GM18498 (cell line): ENCODE measurements at regions not wholly inside any gene's neighbourhood (a gene's known extent, or its start where the extent isn't known, plus 50 kb on each side); places are given as distances from the start of the nearest gene placed in this dataset.
"Not testable (repeated sequence)": the region's sequence is repeated elsewhere in the genome, so short reads cannot be mapped to it uniquely, and the experiment has no call there.

ENCODE experiments used
- ATAC-seq: cut with Tn5 transposase; IDR thresholded peaks from one replicate; pipeline ENCODE4 v1.9.1; 2021; ENCODE audit warnings: mild to moderate bottlenecking, moderate library complexity; ENCODE audit not compliant: unreplicated experiment

DNA sequence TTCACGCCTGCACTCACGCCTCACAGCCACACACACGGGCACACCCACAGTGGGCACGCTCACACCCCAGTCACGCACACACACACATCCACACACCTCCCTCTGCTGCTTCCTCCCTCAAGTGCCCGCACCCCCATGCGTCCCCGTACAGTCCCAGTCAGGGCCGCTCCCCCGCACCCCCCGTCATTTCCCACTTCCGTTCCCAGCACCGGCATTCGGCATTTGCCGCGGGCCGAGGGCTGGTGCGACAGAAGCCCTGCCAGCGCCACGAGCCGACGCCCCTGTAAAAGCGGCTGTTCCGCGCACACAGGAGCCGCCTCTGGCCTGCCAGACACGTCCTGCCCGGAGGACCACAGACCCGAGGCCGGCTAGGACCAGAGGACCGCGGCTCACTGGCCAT lies 4428.0 kb upstream of the TPTE start:
- ATAC-seq: not testable (repeated sequence)

DNA sequence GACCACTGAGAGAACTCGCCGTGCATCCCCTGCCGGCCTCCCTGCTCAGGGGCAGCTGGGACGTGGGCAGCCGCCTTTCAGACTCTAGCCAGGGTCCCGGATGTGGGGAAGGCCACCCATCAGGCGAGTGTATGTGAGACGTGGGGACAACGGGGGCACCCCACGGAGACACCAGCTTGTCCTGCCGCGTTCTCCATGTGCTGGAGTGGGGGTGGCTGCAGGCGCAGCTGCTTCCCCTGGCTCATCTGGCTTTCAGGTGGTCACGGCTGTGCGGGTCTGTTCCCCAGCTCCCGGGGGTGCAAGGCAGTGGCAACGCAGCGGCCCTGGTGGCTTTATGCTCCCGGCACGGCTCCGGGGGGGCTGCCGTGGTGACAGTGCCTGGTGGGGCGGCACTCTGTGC lies 4427.5 kb upstream of the TPTE start:
- ATAC-seq: not testable (repeated sequence)

DNA sequence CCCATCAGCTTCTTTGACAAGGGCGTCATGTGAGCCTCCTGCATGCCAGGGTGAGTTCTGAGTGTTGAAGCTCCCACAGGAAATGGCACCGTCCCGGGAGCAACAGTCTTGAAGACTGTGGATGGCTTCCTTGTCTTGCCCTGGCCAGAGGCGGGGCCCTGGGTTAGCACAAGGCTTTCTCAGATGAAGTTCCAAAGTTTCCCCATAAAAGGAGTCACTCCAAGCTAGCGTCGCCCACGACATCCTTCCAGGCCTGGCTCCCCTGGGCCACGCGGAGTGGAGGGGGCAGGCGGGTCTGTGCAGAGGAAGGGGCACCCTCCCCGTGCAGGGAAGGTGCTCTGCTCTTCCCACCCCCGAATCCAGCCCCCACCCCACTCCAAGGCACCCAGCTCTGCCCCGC lies 4426.1 kb upstream of the TPTE start:
- ATAC-seq: not testable (repeated sequence)

DNA sequence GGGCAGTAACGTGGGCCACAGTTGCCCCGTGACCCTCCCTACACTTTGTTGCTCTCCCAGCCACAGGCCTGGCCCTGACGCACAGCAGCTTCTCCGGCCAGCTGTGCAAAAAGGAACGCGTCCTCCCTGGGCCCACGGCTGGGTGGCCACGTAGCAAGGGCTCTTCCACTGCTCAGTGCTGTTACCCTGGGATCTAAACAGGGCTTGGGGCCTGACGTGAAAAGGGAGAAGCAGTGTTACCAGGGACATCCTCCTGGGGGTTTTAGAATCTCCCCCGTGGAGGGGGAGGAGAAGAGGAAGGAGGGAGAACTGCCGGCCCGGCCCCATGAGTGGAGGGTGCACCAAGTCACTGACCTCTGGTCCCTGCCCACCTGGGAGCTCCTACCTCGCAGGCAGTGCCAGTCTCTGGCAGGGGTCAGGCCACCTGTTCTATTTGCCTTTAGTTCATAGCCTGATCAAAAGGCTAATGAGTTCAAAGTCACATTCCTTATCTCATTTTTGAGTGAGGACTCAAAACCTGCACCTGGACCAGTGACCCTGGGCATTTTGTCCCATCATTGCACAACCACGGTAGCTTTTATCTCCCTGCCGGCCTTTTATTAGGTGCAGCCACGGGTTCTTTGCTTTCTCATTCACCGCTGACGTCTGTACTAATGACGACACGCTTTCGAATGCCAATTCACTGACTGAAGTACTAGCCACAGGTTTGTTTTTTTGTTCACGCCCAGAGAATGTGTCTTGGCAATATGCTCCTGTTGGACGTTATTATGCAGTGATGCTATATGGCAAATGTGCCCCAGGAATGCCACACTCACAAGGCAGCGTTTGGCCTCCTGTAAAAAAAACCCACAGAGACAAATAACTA lies 4424.6 kb upstream of the TPTE start:
- ATAC-seq: not testable (repeated sequence)

DNA sequence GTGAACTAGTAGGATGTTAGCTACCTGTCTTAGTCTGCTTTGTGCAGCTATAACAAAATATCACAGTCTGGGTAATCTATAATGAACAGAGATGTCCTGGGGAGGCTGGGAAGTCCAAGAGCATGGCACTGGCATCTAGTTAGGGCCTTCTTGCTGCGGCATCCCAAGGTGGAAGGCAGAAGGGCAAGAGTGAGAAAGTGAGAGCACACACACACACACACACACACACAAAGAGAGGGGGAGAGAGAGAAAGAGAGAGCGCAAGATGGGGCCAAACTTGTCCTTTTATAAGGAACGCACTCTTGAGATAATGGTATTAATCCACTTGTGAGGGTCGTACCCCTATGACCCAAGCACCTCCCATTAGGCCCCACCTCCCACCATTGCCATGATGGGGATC lies 4423.6 kb upstream of the TPTE start:
- ATAC-seq: not testable (repeated sequence)

DNA sequence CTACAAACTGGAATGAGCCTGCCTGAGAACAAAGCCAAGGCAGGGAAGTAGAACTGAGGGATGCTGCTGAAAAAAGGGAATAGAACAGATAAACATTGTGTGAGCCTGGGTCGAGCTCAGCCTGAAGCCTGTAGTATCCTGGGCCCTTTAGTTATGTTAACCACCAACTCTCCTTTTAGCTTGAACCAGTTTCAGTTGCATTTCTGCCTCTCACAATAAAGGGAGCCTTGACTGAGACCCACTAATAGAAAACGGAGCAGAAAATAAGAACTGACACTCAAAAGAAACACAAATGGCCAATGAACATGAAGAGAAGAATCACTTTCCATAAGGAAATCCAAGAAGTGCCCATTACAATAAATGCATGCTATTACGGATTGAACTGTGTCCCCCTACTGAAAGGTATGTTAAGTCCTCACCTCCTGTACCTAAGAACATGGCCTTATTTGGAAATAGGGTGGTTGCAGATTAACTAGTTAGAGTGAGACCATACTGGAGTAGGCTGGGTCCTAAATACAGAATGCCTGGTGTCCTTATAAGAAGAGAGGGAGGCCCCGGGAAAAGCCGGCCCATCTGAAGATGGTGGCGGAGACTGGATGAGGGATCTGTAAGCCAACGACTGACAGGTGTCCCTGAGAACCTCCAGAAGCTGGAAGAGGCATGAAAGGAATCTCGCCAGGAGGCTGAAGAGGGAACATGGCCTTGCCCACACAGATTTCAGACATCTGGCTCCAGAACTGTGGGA lies 4423.0 kb upstream of the TPTE start:
- peak; percentile 77 for ATAC-seq

DNA sequence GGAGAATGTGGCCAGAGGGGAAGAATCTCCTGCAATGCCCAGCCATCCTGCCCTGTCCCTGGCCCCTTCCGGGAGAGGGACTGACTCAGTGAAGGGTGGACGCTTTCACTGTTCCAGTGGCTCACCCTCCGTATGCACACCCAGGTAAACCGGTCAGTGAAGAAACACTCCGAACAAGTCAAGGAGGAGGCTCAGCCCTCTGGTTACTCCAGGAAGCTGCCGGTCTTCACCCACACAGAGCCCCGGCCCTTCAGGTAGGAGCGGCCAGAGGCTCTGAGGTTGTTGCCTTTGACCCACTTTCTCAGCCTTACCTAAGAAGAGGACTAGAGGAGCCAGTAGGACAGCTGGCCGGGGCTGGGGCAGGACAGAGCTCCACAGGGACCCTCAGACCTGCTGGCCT lies 4419.8 kb upstream of the TPTE start:
- not testable (repeated sequence) for ATAC-seq

DNA sequence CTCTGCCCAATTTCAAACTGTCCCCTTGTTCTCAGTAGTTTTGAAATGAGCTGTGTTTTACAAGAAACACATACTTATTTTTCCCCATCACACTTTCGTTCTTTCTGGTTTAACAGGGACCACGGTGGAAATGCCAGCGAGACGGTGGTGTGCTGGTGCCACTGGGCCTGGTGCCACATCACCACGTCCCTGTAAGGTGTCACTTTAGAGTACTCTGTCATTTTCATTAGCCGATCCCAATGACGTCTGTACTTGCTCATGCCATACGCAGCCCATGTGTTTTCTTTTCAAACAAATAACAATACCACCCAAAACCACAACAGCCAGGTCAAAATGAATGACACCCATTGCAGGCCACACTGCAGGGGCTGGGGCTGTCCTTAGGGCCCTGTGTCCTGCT lies 4416.8 kb upstream of the TPTE start:
- not testable (repeated sequence) for ATAC-seq

DNA sequence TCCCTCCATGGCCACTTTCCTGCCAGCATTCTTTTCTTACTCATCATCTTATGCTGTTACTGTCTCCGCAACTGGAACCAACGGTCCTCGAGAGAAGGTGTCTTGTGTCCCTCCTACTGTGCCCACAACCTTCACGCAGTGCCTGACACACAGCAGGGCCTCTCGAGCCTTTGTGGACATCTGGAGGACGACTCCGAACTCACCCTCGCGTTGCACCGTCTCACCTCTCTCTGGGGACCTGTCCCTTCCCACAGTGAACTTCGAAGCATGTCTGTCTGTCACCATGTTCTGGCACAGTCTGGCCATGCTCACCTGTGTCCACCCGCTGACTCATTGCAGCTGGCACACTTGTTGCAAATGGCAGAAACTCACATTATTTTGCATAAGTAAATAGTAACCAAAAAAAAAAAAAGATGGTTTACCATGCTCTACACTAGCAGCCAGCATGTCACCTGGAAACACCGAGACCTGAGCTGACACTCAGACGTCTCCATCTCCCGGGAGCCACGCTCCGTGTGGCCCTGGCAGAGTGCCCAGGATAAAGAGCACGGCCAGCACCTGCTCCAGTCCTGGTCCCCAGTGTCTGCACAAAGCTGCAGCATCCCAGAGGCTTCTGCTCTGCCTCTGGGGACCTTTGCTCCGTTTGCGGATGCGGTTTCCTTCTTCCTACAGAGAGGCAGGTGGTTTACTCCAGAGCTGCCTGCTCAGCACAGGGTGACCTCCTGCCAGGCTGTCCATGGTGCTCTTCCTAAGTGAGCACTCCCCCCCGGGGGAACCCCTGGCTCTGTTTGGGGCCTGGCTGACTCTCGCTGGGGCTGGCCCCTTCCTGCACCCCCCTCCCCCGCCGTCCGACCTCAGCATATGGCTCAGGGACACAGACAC lies 4414.5 kb upstream of the TPTE start:
- ATAC-seq: not testable (repeated sequence)

DNA sequence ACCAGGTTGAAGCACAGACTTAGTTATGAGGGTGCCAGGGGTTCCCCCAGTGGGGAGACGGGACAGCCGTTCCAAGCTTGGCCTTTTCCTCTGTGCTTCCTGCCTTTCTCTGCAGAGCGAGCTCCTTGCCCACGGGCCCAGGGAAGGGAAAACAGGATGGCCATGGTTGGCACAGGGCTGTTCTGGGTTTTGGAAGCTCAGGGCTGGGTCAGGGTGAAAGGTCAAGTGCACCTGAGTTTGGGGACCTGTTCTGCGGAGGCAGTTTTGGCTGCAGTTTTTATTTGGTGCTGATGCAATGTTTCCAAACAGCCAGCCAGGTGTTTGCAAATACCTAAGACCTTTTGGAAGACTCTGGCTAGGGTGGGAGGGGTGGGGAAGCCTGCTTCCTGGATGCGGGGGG lies 4412.5 kb upstream of the TPTE start:
- not testable (repeated sequence) for ATAC-seq

DNA sequence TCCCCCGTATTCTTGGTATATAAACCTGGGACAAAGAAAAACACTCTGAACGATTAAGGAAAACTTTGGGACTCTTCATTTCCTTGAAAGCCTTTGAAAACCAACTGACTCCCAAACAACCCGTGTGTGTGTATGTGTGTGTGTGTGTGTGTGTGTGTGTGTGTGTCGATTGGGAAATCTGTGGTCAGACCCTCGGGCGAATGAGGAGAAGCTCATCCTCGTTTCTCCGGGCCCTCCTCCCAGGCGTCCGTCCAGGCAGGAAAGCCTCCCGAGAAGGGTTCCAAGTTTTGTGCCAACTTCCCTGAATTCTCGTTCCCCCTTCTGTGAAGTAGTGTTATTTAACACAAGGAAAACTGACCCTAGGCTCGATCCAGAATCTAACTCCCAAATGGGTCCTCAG lies 4411.6 kb upstream of the TPTE start:
- not testable (repeated sequence) for ATAC-seq

DNA sequence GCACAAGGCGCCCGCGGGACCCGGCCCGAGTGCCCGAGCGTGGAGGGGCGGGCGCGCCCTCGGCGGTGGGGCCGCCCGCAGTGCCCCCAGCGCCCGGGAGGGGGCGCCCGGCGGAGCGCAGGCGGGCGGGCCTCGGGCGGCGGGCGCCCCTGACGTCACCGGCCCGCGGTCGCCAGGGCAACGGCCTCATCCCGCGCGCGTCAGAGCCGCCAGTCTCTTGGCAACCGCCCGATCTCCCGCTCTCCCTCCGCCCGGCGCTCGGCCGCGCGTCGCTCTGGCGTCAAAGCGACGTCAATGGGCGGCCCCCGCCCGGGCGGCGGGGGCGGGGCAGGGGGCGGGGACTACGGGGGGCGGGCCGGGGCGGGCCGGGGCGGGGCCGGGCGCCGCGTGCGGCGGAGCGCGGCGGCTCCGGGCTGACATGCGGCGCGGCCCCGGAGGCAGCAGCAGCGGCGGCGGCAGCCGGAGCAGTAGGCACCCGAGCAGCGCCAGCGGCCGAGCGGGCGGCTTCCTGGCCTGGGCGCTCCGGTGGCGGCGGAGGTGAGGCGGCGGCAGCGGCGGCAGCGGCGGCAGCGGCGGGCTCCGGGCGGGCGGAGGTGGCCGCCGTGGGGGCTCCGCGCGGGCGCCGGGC lies 4410.6 kb upstream of the TPTE start:
- peak; percentile 90 for ATAC-seq

DNA sequence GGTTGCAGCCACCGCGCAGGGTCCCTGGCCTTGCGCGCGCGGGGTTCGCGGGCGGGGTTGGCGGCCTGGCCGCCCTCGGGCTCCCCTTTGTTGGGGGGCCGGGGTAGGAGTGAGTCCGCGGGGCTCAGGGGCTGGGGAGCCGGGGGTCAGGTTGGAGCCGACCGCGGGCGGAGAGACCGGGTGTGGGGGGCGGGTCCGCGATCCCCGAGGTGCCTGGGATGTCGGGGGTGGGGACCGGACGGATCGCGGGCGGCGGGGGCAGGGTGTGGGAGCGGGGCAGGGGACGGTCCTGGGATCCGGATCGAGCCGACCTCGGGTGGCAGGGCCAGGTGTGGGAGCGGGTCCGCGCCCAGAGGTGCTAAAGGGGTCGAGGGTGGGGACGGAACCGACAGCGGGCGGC lies 4410.0 kb upstream of the TPTE start:
- peak; percentile 24 for ATAC-seq

DNA sequence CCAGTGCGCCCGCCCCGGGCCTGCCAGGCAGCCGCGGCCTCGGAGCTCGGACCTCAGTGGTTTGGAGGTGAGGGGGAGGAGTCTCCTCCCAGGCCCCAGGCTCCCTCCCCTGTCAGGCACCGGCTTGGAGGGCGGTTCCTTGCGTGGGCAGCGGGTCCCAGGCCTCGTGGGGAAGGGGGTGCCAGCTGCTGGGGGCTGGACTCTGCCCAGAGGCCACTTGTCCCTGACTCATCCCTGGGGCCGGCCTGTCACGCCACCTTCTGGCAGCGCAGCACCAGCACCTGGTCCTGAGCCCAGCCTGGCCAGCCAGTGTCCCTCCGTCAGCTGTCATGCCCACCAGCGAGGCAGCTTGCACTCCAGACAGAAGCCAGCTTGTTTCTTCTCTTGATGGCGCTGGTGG lies 4403.0 kb upstream of the TPTE start:
- not testable (repeated sequence) for ATAC-seq

DNA sequence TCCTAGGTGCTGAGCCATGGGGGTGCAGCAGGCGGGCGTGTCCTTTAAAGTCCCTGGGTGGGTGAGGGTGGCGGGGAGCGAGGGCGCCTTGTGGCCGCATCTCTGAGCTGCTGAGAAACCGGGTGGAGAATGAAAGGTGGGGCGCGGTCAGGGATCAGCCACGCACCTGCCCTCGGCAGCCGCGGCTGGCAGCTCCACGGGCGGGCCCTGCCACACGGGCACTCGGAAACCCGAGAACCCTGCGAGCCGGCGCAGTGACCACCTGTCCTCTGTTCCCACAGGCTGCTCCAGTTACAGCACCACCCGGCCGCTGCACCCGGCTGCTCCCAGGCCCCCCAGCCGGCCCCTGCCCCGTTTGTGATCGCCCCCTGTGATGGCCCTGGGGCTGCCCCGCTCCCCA lies 4400.5 kb upstream of the TPTE start:
- ATAC-seq: not testable (repeated sequence)

DNA sequence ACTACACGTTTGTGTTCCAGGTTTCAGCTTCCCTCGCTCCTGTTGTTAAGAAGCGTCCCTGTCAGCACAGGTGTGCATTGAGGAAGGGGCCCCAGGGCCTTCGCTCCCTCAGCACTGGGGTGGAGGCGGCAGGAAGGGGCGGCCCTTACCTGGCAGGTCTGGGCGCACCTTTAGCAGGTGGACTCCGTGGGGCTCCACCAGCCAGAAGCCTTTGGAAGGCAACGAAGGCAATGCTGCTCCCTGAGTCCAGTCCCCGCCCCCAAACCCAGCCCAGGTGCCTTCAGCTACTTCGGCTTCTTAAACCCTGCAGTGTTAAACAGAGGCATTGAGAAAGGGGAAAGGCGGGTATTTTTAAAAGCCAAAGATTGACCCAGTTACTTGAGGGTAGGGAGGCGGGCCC lies 4398.8 kb upstream of the TPTE start:
- not testable (repeated sequence) for ATAC-seq

DNA sequence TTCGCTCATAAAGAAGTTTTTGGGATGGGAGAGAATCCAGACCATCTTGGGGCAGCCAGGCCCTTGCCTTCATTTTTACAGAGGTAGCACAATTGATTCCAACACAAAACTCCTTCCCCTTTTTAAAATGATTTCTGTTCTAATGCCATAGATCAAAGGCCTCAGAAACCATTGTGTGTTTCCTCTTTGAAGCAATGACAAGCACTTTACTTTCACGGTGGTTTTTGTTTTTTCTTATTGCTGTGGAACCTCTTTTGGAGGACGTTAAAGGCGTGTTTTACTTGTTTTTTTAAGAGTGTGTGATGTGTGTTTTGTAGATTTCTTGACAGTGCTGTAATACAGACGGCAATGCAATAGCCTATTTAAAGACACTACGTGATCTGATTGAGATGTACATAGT lies 4398.2 kb upstream of the TPTE start:
- not testable (repeated sequence) for ATAC-seq

DNA sequence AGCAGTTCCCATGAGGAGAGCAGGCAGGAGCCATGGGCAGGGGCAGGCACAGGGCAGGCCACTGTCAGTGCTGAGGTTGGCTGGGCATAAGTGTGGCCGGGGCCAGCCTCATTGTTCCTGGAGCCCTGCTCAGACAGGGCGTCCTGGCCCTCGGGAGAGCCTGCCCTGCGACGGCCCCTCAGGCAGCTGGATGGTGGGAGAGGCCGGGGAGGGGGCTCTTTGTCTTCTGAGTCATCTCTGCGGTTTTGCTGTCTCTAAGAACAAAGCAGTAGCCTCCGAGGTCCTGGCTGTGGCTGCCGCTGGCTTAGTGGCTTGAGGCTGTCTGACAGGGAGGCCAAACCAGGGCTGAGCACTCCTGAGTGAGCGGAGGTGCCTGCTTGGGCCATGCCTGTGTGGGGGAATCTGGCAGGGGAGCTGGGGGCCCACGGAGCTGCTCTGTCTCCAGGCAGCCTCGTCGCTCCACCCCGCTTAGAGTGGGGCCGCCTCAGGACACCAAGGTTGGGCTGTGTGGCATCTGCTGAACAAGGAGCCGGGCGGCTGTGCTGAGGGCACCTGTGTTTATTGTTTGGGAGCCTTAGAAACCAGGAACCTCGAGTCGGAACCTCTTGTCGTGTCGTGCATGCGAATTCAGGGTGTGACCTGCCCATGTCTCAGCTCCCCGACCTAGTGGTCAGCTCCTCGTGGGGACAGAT lies 4395.7 kb upstream of the TPTE start:
- ATAC-seq: not testable (repeated sequence)

DNA sequence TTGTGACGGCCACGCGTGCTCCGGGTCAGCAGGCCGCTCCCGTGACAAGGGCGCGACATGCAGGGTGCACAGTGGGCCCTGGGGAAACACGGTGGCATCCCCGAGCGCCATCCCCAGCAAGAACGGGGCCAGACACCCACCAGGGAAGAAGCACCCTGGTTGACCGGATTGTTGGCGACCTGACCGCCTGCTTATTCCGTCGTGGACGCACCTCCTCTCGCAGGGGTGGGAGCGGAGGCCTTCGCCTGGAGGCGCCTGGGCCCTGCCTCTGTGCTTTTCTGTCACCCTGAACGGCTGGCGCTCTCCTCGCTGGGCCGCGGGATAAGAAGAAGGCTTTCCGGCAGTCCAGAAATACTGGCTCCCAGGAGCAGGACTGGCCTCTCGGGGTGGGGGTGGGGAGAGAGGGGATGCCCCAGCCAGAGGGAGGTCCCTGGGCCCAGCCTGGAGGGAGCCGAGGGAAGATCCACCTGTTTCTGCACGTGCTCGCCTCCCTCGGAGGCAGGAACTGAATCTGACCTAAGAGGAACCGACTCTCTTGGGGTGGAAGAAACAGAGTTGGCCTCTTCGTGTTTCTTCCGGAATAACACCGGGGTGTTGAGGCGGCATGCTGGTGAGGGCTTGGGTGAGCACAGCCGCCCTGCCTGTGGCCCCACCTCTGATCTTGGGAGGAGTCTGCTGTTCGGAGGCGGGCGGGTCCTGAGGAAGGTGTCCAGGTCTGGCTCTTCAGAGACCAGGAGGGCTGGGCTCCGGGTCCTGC lies 4394.2 kb upstream of the TPTE start:
- ATAC-seq: peak; percentile 61
